HG03354 (cell line): ENCODE measurements at regions not wholly inside any gene's neighbourhood (a gene's known extent, or its start where the extent isn't known, plus 50 kb on each side); places are given as distances from the start of the nearest gene placed in this dataset.

Source experiments
- ATAC-seq: cut with Tn5 transposase; IDR thresholded peaks from one replicate; pipeline ENCODE4 v1.9.1; 2021; ENCODE audit warnings: mild to moderate bottlenecking; ENCODE audit not compliant: unreplicated experiment, poor library complexity, severe bottlenecking

GRCh38 chr22:47291565-47292495 lies 529.4 kb downstream of the TBC1D22A start:
- no peak for ATAC-seq

- no peak for ATAC-seq
Observed at GRCh38 chr22:47290706-47291430, 528.4 kb downstream of the TBC1D22A start.

- no peak for ATAC-seq
Observed at GRCh38 chr22:47289336-47289985, 527.0 kb downstream of the TBC1D22A start.

GRCh38 chr22:47288680-47289079 lies 526.2 kb downstream of the TBC1D22A start:
- ATAC-seq: no peak

- no peak for ATAC-seq
Observed at GRCh38 chr22:47287516-47287915, 525.1 kb downstream of the TBC1D22A start.

GRCh38 chr22:47286590-47286989 lies 524.1 kb downstream of the TBC1D22A start:
- no peak for ATAC-seq

GRCh38 chr22:47285981-47286380 lies 523.5 kb downstream of the TBC1D22A start:
- no peak for ATAC-seq

- ATAC-seq: no peak
Observed at GRCh38 chr22:47284822-47285221, 522.4 kb downstream of the TBC1D22A start.

GRCh38 chr22:47284360-47284759 lies 521.9 kb downstream of the TBC1D22A start:
- ATAC-seq: no peak

GRCh38 chr22:47283616-47284270 lies 521.3 kb downstream of the TBC1D22A start:
- ATAC-seq: no peak

- no peak for ATAC-seq
Observed at GRCh38 chr22:47282851-47283250, 520.4 kb downstream of the TBC1D22A start.

GRCh38 chr22:47282366-47282765 lies 519.9 kb downstream of the TBC1D22A start:
- ATAC-seq: no peak

- no peak for ATAC-seq
Observed at GRCh38 chr22:47281126-47282106, 519.0 kb downstream of the TBC1D22A start.

- ATAC-seq: no peak
Observed at GRCh38 chr22:47280301-47280700, 517.9 kb downstream of the TBC1D22A start.

- no peak for ATAC-seq
Observed at GRCh38 chr22:47279746-47280145, 517.3 kb downstream of the TBC1D22A start.

- no peak for ATAC-seq
Observed at GRCh38 chr22:47279337-47279736, 516.9 kb downstream of the TBC1D22A start.

GRCh38 chr22:47278655-47279054 lies 516.2 kb downstream of the TBC1D22A start:
- ATAC-seq: no peak

GRCh38 chr22:47277531-47277930 lies 515.1 kb downstream of the TBC1D22A start:
- ATAC-seq: no peak

GRCh38 chr22:47276991-47277390 lies 514.5 kb downstream of the TBC1D22A start:
- ATAC-seq: no peak
